ENCODE measurements at regions not wholly inside any gene's neighbourhood (a gene's known extent, or its start where the extent isn't known, plus 50 kb on each side); places are given as distances from the start of the nearest gene placed in this dataset.

DNA sequence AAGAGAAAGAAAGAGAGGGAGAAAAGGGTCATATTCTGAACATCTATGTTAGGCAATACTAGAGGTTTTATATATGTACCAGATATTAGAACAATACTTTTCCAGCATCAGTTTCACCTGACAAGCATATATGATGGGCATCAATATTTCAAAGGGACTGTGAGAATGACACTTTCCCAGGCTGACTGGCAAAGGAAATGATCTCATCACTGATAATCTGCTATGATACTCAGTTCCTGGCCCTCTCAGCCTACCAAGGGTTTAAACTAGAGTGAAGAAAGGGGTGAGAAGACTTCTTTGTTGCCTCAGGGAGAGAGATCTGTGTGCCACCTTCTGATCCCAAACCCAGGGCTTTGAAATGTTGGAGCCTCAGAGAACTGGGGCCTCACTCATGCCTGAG is 183.5 kb downstream of the TTC8 start:
- DNase-seq (ENCODE audit: low read depth in 6 of 9, low spot score in 9 of 9): no peak
- H3K9me3 ChIP-seq (ENCODE audit: control insufficient read depth in 2 of 2, insufficient read depth in 1 of 2, low read length in 1 of 2): no peaks in the 10 kb centered on the region

DNA sequence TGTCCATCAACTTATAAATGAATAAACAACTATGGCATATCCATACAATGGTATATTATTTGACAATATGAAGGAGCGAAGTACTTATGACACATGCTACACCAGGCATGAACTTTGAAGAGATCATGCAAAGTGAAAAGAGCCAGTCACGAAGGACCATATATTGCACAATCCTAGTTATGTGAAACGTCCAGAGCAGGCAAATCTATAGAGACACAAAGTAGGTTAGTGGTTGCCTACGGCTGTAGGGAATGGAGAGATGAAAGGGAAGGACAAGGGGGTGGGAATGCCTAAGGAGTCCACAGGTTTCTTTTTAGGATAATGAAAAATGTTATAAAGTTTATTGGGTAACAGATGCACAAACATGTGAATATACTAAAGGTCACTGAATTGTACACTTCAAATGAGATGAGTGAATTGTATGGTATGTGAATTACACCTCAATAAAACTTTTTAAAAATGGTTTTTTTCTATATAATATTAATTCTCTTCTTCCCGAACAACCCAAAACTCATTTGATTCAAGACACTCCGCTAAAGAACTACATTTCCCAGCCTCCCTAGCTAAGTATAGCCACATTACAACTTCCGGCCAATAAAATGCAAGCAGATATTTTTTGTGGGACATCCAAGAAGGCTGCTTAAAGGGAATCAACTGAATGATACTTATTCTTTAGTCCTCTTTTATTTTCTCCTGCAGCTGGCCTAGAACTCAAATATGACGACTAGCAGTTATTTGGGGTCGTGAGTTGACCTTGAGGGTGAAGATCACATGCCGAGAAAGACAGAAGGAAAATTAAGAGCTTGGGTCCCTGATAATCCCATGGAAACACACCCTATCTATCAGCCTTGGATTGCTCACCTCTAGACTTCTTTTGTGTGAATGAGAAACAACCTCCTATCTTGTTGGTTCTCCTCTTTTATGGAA is 187.2 kb downstream of the TTC8 start:
- WGBS: 95% methylated on average over 10 of the region's 10 CpGs
- Histone ChIP-seq H3K4me3 (ENCODE audit: low read length in 2 of 2) (no peak overlapping the region), H3K9me3 (ENCODE audit: control insufficient read depth in 2 of 2, insufficient read depth in 1 of 2, low read length in 1 of 2) (no peaks in the 10 kb centered on the region), H3K36me3 (ENCODE audit: control insufficient read depth in 2 of 2, insufficient read depth in 2 of 2, low read length in 1 of 2) (no peaks in the 10 kb centered on the region), H3K27me3 (ENCODE audit: control insufficient read depth in 2 of 2, insufficient read depth in 1 of 2, low read length in 1 of 2) (no peaks in the 10 kb centered on the region), H3K27ac (ENCODE audit: low read depth in 1 of 2, low read length in 1 of 2) (no peak overlapping the region), H3K4me1 (ENCODE audit: control insufficient read depth in 2 of 2, insufficient read depth in 2 of 2, low read length in 2 of 2) (no peaks in the 10 kb centered on the region)
- DNase-seq (ENCODE audit: low read depth in 6 of 9, low spot score in 9 of 9): no peak

More for the DNA sequence above, 183.5 kb downstream of the TTC8 start:
- Histone ChIP-seq H3K27ac (ENCODE audit: low read depth in 1 of 2, low read length in 1 of 2) (no peak overlapping the region), H3K4me1 (ENCODE audit: control insufficient read depth in 2 of 2, insufficient read depth in 2 of 2, low read length in 2 of 2) (no peaks in the 10 kb centered on the region), H3K36me3 (ENCODE audit: control insufficient read depth in 2 of 2, insufficient read depth in 2 of 2, low read length in 1 of 2) (no peaks in the 10 kb centered on the region), H3K4me3 (ENCODE audit: low read length in 2 of 2) (no peak overlapping the region), H3K27me3 (ENCODE audit: control insufficient read depth in 2 of 2, insufficient read depth in 1 of 2, low read length in 1 of 2) (no peaks in the 10 kb centered on the region)

DNA sequence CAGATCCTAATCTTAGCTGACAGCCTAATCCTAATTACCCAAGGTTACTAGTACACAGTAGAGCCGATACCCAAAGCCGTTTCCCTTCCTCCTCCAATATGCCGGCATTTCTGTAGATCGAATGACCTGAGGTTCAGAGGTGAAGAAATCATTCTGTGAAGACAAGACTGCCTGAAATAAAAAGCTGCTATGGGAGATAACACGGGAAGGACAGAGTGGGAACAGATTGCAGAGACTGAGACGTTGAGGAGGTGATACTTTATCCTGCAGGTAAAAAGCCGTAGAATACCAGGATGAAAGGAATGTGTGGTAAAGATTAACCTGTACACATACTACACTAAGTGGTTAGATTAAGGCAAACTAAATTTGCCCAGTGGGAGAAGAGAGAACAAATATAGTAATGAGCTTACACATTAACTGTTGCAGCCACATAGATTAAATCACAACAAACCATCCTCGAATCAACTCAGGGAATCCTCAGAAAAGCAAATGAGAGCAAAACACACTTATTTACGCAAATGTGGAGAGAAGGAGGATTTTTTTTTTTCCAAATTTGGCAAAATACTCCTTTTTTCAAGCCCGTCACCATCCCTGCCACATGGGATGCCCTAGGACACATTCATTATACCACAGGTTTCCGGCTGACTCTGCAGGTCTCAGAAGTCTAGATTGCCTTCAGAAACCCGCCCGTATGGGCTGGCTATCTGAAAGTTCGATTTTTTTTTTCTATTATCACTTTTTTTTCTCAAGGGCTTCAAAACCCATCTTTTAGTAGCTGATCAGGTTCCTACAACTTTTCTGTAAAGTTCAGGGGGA is 188.0 kb downstream of the TTC8 start:
- Histone ChIP-seq H3K9me3 (ENCODE audit: control insufficient read depth in 2 of 2, insufficient read depth in 1 of 2, low read length in 1 of 2) (no peaks in the 10 kb centered on the region), H3K36me3 (ENCODE audit: control insufficient read depth in 2 of 2, insufficient read depth in 2 of 2, low read length in 1 of 2) (no peaks in the 10 kb centered on the region), H3K4me1 (ENCODE audit: control insufficient read depth in 2 of 2, insufficient read depth in 2 of 2, low read length in 2 of 2) (no peaks in the 10 kb centered on the region), H3K27ac (ENCODE audit: low read depth in 1 of 2, low read length in 1 of 2) (no peak overlapping the region), H3K27me3 (ENCODE audit: control insufficient read depth in 2 of 2, insufficient read depth in 1 of 2, low read length in 1 of 2) (no peaks in the 10 kb centered on the region), H3K4me3 (ENCODE audit: low read length in 2 of 2) (no peak overlapping the region)
- DNase-seq (ENCODE audit: low read depth in 6 of 9, low spot score in 9 of 9): no peak
- 93% methylated on average over 14 of the region's 14 CpGs for WGBS

DNA sequence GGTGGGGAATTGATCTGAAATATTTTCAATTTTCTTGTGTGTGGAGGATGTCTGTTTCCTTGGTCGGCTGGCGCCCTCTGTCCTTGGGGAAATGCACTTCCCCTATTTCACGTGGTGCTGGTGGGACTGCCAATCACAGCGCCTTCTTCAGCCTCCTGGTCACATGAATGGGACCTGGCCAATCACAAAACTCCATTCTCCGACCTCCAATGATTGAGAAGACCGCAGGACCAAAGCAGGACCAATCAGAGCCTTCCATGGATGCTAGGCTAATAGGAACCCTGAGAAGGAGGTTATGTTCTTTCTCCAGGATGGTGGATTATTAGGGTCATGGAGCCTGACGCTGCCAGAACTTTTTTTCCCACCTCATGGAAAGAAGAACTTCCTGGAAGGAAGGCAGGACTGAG is 188.7 kb downstream of the TTC8 start:
- H3K4me3 ChIP-seq (ENCODE audit: low read length in 2 of 2): no peak overlapping the region
- no peaks in the 10 kb centered on the region for H3K27me3 ChIP-seq (ENCODE audit: control insufficient read depth in 2 of 2, insufficient read depth in 1 of 2, low read length in 1 of 2)
- WGBS: 75% methylated on average over 7 of the region's 7 CpGs
- no peaks in the 10 kb centered on the region for H3K4me1 ChIP-seq (ENCODE audit: control insufficient read depth in 2 of 2, insufficient read depth in 2 of 2, low read length in 2 of 2)
- no peak overlapping the region for H3K27ac ChIP-seq (ENCODE audit: low read depth in 1 of 2, low read length in 1 of 2)
- no peaks in the 10 kb centered on the region for H3K36me3 ChIP-seq (ENCODE audit: control insufficient read depth in 2 of 2, insufficient read depth in 2 of 2, low read length in 1 of 2)
- DNase-seq (ENCODE audit: low read depth in 6 of 9, low spot score in 9 of 9): no peak
- no peaks in the 10 kb centered on the region for H3K9me3 ChIP-seq (ENCODE audit: control insufficient read depth in 2 of 2, insufficient read depth in 1 of 2, low read length in 1 of 2)

DNA sequence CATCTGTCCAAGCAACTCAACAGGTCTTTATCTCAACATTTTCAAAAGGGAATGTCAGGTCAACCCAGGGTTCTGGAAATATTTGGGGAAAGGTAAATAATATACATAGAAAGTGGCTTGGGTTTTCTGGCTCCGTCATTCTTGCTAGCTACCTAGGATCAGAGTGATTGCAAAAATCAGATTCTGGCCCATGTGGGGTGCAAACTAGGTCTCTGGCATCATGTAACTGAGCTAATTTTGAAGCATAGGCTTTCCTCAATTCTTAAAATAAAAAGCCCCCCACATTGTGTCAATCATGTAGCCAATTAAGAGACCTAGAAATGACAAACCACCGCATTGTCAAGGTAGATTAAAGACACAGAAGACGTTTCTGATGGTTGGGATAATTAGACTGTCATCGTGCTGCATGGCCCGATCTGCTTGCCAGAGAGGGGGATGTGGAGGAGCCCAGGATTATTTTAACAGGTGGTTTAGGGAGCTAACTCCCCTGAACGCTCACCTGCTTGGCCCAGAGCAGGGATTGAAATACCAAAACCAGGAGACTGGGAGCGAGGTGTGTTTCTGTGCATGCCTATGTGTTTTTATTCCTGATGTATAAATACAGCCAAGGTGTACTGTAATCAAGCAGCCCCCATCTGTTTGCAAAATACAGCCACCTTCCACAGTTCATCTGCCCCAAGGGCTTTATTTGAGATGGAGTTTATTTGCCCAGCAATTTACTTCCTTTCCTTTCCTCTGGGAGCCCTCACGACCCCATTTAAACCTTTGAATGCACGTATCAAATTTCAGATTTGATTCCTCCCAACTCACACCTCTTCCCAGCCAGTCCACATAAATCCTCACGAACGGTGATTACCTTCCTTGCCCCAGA is 189.5 kb downstream of the TTC8 start:
- Histone ChIP-seq H3K27ac (ENCODE audit: low read depth in 1 of 2, low read length in 1 of 2) (no peak overlapping the region), H3K36me3 (ENCODE audit: control insufficient read depth in 2 of 2, insufficient read depth in 2 of 2, low read length in 1 of 2) (no peaks in the 10 kb centered on the region), H3K9me3 (ENCODE audit: control insufficient read depth in 2 of 2, insufficient read depth in 1 of 2, low read length in 1 of 2) (no peaks in the 10 kb centered on the region), H3K4me1 (ENCODE audit: control insufficient read depth in 2 of 2, insufficient read depth in 2 of 2, low read length in 2 of 2) (no peaks in the 10 kb centered on the region), H3K27me3 (ENCODE audit: control insufficient read depth in 2 of 2, insufficient read depth in 1 of 2, low read length in 1 of 2) (no peaks in the 10 kb centered on the region), H3K4me3 (ENCODE audit: low read length in 2 of 2) (no peak overlapping the region)
- no peak for DNase-seq (ENCODE audit: low read depth in 6 of 9, low spot score in 9 of 9)
- 63% methylated on average over 11 of the region's 11 CpGs for WGBS

DNA sequence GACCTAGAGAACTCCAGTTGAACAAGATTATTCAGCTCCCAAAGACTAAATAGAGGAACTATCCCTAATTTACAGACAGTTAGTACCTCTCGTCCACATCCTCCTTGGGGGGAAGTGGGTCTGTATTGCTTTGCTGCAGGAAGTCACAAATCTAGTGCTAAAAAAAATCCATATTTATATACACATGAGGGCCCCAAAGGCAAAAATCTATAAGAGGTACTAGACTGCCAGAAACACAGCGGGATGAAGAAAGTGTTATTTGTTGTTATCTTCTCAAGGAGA is 190.1 kb downstream of the TTC8 start:
- no peaks in the 10 kb centered on the region for H3K9me3 ChIP-seq (ENCODE audit: control insufficient read depth in 2 of 2, insufficient read depth in 1 of 2, low read length in 1 of 2)
- no peaks in the 10 kb centered on the region for H3K36me3 ChIP-seq (ENCODE audit: control insufficient read depth in 2 of 2, insufficient read depth in 2 of 2, low read length in 1 of 2)
- no peaks in the 10 kb centered on the region for H3K27me3 ChIP-seq (ENCODE audit: control insufficient read depth in 2 of 2, insufficient read depth in 1 of 2, low read length in 1 of 2)
- WGBS: 12% methylated on average over 2 of the region's 2 CpGs
- H3K27ac ChIP-seq (ENCODE audit: low read depth in 1 of 2, low read length in 1 of 2): no peak overlapping the region
- no peaks in the 10 kb centered on the region for H3K4me1 ChIP-seq (ENCODE audit: control insufficient read depth in 2 of 2, insufficient read depth in 2 of 2, low read length in 2 of 2)
- DNase-seq (ENCODE audit: low read depth in 6 of 9, low spot score in 9 of 9): no peak
- H3K4me3 ChIP-seq (ENCODE audit: low read length in 2 of 2): no peak overlapping the region

DNA sequence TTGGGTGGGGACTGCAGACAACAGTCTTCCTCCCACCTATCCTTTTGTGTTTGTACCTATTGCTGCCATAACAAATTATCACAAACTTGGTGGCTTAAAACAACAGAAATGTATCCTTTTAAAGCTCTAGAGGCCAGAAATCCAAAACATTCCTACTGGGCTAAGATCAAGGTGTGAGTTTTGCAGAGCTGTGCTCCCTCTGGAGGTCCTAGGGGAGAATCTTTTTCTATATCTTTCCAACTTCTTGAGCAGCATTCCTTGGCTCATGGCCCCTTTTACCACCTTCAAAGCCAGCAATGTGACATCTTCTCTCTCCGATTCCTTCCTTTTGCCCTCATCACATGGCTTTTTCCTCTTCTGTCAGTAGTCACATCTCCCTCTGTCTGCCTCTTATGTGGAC is 190.6 kb downstream of the TTC8 start:
- no peaks in the 10 kb centered on the region for H3K27me3 ChIP-seq (ENCODE audit: control insufficient read depth in 2 of 2, insufficient read depth in 1 of 2, low read length in 1 of 2)
- DNase-seq (ENCODE audit: low read depth in 6 of 9, low spot score in 9 of 9): no peak
- 100% methylated on average over 1 of the region's 1 CpG for WGBS
- no peaks in the 10 kb centered on the region for H3K36me3 ChIP-seq (ENCODE audit: control insufficient read depth in 2 of 2, insufficient read depth in 2 of 2, low read length in 1 of 2)
- no peaks in the 10 kb centered on the region for H3K9me3 ChIP-seq (ENCODE audit: control insufficient read depth in 2 of 2, insufficient read depth in 1 of 2, low read length in 1 of 2)
- no peak overlapping the region for H3K4me3 ChIP-seq (ENCODE audit: low read length in 2 of 2)
- no peaks in the 10 kb centered on the region for H3K4me1 ChIP-seq (ENCODE audit: control insufficient read depth in 2 of 2, insufficient read depth in 2 of 2, low read length in 2 of 2)
- H3K27ac ChIP-seq (ENCODE audit: low read depth in 1 of 2, low read length in 1 of 2): no peak overlapping the region

DNA sequence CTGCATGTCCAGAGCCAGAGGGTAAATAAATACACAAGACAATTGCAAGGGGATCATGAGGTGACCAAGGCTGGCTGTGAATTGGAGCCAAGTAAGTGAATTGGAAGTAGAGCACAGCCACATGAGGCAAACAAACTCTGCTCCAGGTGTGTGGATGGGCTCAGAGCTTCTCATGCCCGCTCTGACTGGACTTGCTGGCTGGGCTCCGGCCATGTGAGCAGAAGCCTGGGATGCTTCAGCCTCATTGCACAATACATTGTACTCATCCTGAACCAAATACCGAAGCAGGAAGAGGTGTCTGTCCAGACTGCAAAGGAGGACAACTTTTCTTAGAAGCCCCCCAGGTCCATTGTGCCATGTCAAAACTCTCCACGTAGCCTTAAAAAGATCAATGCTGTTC is 193.0 kb downstream of the TTC8 start:
- no peak overlapping the region for H3K27ac ChIP-seq (ENCODE audit: low read depth in 1 of 2, low read length in 1 of 2)
- no peaks in the 10 kb centered on the region for H3K27me3 ChIP-seq (ENCODE audit: control insufficient read depth in 2 of 2, insufficient read depth in 1 of 2, low read length in 1 of 2)
- no peaks in the 10 kb centered on the region for H3K36me3 ChIP-seq (ENCODE audit: control insufficient read depth in 2 of 2, insufficient read depth in 2 of 2, low read length in 1 of 2)
- DNase-seq (ENCODE audit: low read depth in 6 of 9, low spot score in 9 of 9): no peak
- H3K9me3 ChIP-seq (ENCODE audit: control insufficient read depth in 2 of 2, insufficient read depth in 1 of 2, low read length in 1 of 2): no peaks in the 10 kb centered on the region
- WGBS: 95% methylated on average over 4 of the region's 4 CpGs
- H3K4me1 ChIP-seq (ENCODE audit: control insufficient read depth in 2 of 2, insufficient read depth in 2 of 2, low read length in 2 of 2): no peaks in the 10 kb centered on the region
- H3K4me3 ChIP-seq (ENCODE audit: low read length in 2 of 2): no peak overlapping the region

DNA sequence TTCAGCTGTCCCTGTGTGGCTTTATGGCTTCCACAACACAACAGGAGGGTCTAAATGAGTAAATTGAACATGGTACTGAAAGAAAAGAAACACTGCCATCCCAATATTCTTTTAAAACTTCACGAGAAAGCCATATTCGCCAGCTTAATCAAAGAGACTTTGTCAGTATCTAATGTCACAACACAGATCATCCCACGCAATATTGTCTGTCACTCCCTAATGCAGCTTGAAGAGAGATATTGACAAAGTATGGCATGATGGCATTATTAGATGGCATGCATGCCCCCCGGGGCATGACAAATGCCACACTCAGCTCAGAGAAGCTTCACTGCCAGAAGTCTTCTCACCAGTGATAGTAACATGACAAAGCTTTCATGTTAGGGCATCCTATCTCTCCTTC is 197.8 kb downstream of the TTC8 start:
- H3K4me3 ChIP-seq (ENCODE audit: low read length in 2 of 2): no peak overlapping the region
- H3K9me3 ChIP-seq (ENCODE audit: control insufficient read depth in 2 of 2, insufficient read depth in 1 of 2, low read length in 1 of 2): no peaks in the 10 kb centered on the region
- DNase-seq (ENCODE audit: low read depth in 6 of 9, low spot score in 9 of 9): no peak
- H3K4me1 ChIP-seq (ENCODE audit: control insufficient read depth in 2 of 2, insufficient read depth in 2 of 2, low read length in 2 of 2): peaks cover 5% of the 10 kb centered on the region in 2 donors
- peaks cover 15 to 27% of the 10 kb centered on the region in 2 donors for H3K27me3 ChIP-seq (ENCODE audit: control insufficient read depth in 2 of 2, insufficient read depth in 1 of 2, low read length in 1 of 2)
- no peak overlapping the region for H3K27ac ChIP-seq (ENCODE audit: low read depth in 1 of 2, low read length in 1 of 2)
- WGBS: 89% methylated on average over 4 of the region's 4 CpGs
- H3K36me3 ChIP-seq (ENCODE audit: control insufficient read depth in 2 of 2, insufficient read depth in 2 of 2, low read length in 1 of 2): no peaks in the 10 kb centered on the region
